GM10266 (cell line): ENCODE measurements at regions not wholly inside any gene's neighbourhood (a gene's known extent, or its start where the extent isn't known, plus 50 kb on each side); places are given as distances from the start of the nearest gene placed in this dataset.

Experiments
- DNase-seq: peaks from one replicate; pipeline ENCODE4 v3.0.0; 2012; ENCODE audit errors: extremely low spot score
- CTCF ChIP-seq: IDR thresholded peaks from 2 replicates; pipeline ENCODE4 v1.5.1; 2012; ENCODE audit warnings: mild to moderate bottlenecking, low read depth; ENCODE audit not compliant: control insufficient read depth, insufficient read depth; ENCODE audit errors: missing control alignments

- no peak for TF ChIP-seq CTCF
- DNase-seq, result no peak
Measured at GRCh38 chr5:71841107-71841506, 122.0 kb downstream of the CARTPT start.

- DNase-seq, result no peak
- no peak for TF ChIP-seq CTCF
Measured at GRCh38 chr5:71843111-71843510, 124.0 kb downstream of the CARTPT start.

- DNase-seq, result no peak
- TF ChIP-seq CTCF, result no peak
Measured at GRCh38 chr5:71844862-71845261, 125.8 kb downstream of the CARTPT start.

GRCh38 chr5:71859515-71859914, 140.4 kb downstream of the CARTPT start:
- no peak for DNase-seq

GRCh38 chr5:71860048-71860447, 141.0 kb downstream of the CARTPT start:
- no peak for DNase-seq
- no peak for TF ChIP-seq CTCF

More at GRCh38 chr5:71859515-71859914, 140.4 kb downstream of the CARTPT start:
- TF ChIP-seq CTCF, result no peak

GRCh38 chr5:71861682-71862081, 142.6 kb downstream of the CARTPT start:
- DNase-seq, result no peak
- no peak for TF ChIP-seq CTCF

- no peak for TF ChIP-seq CTCF
Measured at GRCh38 chr5:71862087-71862486, 143.0 kb downstream of the CARTPT start.

More at GRCh38 chr5:71862087-71862486, 143.0 kb downstream of the CARTPT start:
- no peak for DNase-seq
